ENCODE measurements at regions not wholly inside any gene's neighbourhood (a gene's known extent, or its start where the extent isn't known, plus 50 kb on each side); places are given as distances from the start of the nearest gene placed in this dataset.

DNA sequence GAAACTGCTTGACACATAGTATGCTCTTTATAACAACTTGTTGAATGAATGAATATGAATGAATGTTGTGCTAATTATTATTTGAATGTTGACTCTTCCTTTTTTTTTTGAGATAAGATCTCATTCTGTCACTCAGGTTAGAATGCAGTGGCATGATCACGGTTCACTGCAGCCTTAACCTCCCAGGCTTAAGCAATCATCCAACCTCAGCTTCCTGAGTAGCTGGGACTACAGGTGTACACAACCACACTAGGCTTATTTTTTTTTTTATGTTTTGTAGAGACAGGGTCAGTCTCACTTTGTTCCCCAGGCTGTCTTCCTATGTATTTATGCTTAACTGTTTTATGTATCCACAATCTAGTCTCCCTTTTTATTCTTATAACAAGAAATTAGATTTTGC is 114.7 kb upstream of the WDFY3 start:
- no peak for ATAC-seq
- intact Hi-C loops (cut with micrococcal nuclease) = loop anchor here (10.0 kb wide), 1 partner anchor 664 kb away; no protein-coding TSS in a partner anchor
- H3K36me3 Mint-ChIP-seq (ENCODE audit: low read depth) = no peaks in the 10 kb centered on the region
- no peaks in the 10 kb centered on the region for H3K9me3 Mint-ChIP-seq
- CTCF ChIA-PET = no interaction called here
- H3K27ac Mint-ChIP-seq = no peak overlapping the region
- peaks cover 2% of the 10 kb centered on the region for H3K27me3 Mint-ChIP-seq
- POLR2A ChIA-PET = no interaction called here
- no peak overlapping the region for H3K4me3 Mint-ChIP-seq
- no peak for TF ChIP-seq CTCF (IDR thresholded peaks at IDR 0.05)
- no peak for DNase-seq
- no peaks in the 10 kb centered on the region for H3K4me1 Mint-ChIP-seq (ENCODE audit: low read depth)

DNA sequence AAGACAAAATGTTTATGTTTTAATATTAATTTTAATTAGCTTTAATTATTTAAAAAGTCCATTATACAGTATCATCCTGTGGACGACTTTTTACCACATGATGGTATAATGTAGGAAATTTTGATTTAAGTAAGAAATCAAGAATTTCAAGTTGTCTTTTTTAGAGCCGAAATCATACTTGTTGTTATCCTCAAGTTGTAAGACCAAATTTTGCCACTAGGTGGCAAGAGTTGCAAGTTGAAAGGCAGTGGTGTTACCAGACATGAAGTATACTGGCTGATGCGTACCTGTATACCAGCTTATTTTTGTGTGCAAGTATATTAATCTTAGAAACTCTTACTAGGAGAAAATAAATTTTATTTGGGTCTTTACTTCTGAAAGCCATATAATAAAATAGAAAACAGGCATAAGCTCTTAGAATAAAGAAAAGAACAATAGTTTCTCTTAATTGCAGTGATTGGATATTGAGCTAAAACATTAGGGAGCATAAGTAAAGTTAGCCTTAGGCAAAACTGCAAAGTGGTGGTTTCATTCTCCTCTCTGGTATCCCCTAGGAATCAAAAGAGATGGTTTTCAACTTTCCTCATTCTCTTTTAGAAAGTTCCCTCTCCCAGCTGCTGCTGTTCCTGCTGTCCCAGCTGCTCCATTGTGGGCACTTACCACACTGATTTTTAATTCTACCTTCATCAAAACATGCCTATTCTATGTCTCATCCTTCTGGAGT is 118.0 kb upstream of the WDFY3 start:
- TF ChIP-seq CTCF (IDR thresholded peaks at IDR 0.05) = peak; percentile 57
- DNase-seq = peak; percentile 30
- no peak overlapping the region for H3K27ac Mint-ChIP-seq
- no peaks in the 10 kb centered on the region for H3K36me3 Mint-ChIP-seq (ENCODE audit: low read depth)
- H3K27me3 Mint-ChIP-seq = peaks cover 2% of the 10 kb centered on the region
- ChIA-PET POLR2A (no interaction called here), CTCF (interaction anchor here (0.7 to 3.0 kb wide), 18 partner anchors 9 to 663 kb away, joined by 3 to 12 read pairs (median 4); no protein-coding TSS in a partner anchor)
- H3K4me3 Mint-ChIP-seq = no peak overlapping the region
- intact Hi-C loops (cut with micrococcal nuclease) = loop anchor here (10.0 kb wide), 1 partner anchor 660 kb away; no protein-coding TSS in a partner anchor
- H3K9me3 Mint-ChIP-seq = no peaks in the 10 kb centered on the region
- no peaks in the 10 kb centered on the region for H3K4me1 Mint-ChIP-seq (ENCODE audit: low read depth)
- no peak for ATAC-seq

DNA sequence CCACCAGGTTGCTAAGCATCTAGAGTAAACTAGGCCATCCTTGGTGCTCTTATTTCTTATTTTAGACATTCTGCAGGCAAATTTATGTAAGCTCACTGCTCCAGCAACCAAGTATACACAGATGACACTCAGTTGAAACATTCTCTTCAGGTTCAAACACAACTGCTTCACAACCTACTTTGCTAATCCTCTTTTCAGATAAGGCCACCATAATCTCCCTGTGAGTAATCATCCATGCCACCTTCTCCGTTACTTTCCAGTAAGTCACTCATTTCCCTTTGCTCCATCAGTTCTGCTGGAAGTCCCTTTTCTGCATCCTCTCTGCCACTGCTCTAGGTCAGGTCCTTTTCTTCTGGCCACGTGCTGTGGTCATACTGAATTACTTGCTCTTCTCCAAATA is 120.2 kb upstream of the WDFY3 start:
- intact Hi-C loops (cut with micrococcal nuclease) = loop anchor here (10.0 kb wide), 1 partner anchor 658 kb away; no protein-coding TSS in a partner anchor
- Mint-ChIP-seq H3K36me3 (ENCODE audit: low read depth) (no peaks in the 10 kb centered on the region), H3K4me3 (no peak overlapping the region), H3K9me3 (no peaks in the 10 kb centered on the region), H3K27me3 (peaks cover 2% of the 10 kb centered on the region), H3K4me1 (ENCODE audit: low read depth) (no peaks in the 10 kb centered on the region), H3K27ac (no peak overlapping the region)
- DNase-seq (no peak), ATAC-seq (no peak)
- ChIA-PET POLR2A (interaction anchor here (0.6 kb wide), 1 partner anchor 454 kb away, joined by 3 read pairs; no protein-coding TSS in a partner anchor), CTCF (no interaction called here)
- TF ChIP-seq CTCF (IDR thresholded peaks at IDR 0.05) = no peak

- no peaks in the 10 kb centered on the region for H3K36me3 Mint-ChIP-seq (ENCODE audit: low read depth)
- CTCF ChIA-PET = no interaction called here
Measured at GRCh38 chr4:85092536-85092935, 126.0 kb upstream of the WDFY3 start.

More at GRCh38 chr4:85092536-85092935, 126.0 kb upstream of the WDFY3 start:
- DNase-seq = no peak
- POLR2A ChIA-PET = no interaction called here
- intact Hi-C loops (cut with micrococcal nuclease) = no loop called here
- Mint-ChIP-seq H3K4me3 (no peak overlapping the region), H3K9me3 (no peaks in the 10 kb centered on the region), H3K4me1 (ENCODE audit: low read depth) (no peaks in the 10 kb centered on the region), H3K27me3 (no peaks in the 10 kb centered on the region), H3K27ac (no peak overlapping the region)
- ATAC-seq = no peak
- no peak for TF ChIP-seq CTCF (IDR thresholded peaks at IDR 0.05)
